ENCODE measurements at regions not wholly inside any gene's neighbourhood (a gene's known extent, or its start where the extent isn't known, plus 50 kb on each side); places are given as distances from the start of the nearest gene placed in this dataset.

DNA sequence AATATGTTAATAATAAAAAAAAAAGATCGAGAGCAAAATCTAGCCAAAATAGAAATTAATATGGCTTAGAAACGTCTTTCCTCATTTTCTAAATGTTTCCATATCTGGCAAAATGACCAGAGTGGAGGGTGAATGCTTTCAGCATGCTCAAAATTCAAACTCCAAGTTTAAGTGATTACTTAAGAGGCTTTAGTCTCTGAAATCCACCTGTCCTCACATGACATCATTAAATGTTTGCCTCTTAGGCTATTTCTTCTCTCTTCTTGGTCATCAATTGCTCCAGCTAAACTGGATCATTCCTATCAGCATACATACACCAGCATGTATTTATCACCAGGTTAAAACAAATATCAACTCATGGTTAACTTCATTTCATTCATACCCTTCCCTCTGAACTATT, 54.5 kb upstream of the ATXN3L start:
- H3K9me3 ChIP-seq (ENCODE audit: control insufficient read depth in 1 of 2, low read length in 2 of 2): no peaks in the 10 kb centered on the region
- H3K4me3 ChIP-seq (ENCODE audit: low read depth in 1 of 2, low read length in 2 of 2): no peak overlapping the region
- no peaks in the 10 kb centered on the region for H3K4me1 ChIP-seq (ENCODE audit: control insufficient read depth in 1 of 2, insufficient read depth in 2 of 2, low read length in 2 of 2)
- H3K27ac ChIP-seq (ENCODE audit: low read depth, low read length): no peak overlapping the region
- H3K36me3 ChIP-seq (ENCODE audit: control insufficient read depth in 1 of 2, insufficient read depth in 2 of 2, low read length in 2 of 2): no peaks in the 10 kb centered on the region
- H3K27me3 ChIP-seq (ENCODE audit: control insufficient read depth in 1 of 2, insufficient read depth in 2 of 2, low read length in 2 of 2): no peaks in the 10 kb centered on the region
- no peak overlapping the region for H3K9ac ChIP-seq (ENCODE audit: low read depth in 1 of 2, low read length in 2 of 2)

DNA sequence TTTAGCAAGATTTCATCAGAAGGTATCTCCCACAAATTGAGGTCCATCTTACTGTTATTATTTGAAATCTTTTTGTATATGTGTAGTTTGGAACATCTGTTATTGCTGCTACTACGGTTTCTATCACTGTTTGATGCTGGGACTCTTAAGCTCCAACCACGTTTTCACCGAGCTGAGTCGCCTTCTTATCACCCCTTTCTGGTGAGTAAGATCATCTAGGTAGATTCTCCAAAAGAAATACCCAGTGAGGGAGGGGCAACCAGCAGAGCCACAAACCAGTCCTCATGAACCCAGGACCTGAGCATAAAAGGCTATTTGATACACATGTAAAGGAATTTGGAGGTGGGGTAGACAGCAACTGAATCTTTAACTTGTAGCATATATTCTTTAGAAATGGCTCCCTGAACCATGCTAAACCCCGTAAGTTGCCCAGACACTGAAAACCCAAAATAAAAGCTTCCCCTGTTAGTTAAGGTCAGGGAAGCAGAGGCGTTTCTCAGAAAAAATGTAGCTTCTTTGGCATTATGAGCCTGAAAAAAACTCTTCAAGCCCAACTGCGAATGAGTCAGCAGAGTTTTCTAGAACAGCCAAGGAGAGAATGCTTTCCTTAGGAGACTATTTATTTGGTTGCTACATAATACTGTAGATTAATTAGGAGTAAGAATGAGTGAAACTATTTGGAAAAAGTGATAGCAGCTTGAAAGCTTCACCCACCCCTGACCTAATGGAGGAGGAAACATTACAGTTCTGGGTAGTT, 53.8 kb upstream of the ATXN3L start:
- no peaks in the 10 kb centered on the region for H3K9me3 ChIP-seq (ENCODE audit: control insufficient read depth in 1 of 2, low read length in 2 of 2)
- H3K4me3 ChIP-seq (ENCODE audit: low read depth in 1 of 2, low read length in 2 of 2): no peak overlapping the region
- no peaks in the 10 kb centered on the region for H3K4me1 ChIP-seq (ENCODE audit: control insufficient read depth in 1 of 2, insufficient read depth in 2 of 2, low read length in 2 of 2)
- H3K27ac ChIP-seq (ENCODE audit: low read depth, low read length): no peak overlapping the region
- no peaks in the 10 kb centered on the region for H3K36me3 ChIP-seq (ENCODE audit: control insufficient read depth in 1 of 2, insufficient read depth in 2 of 2, low read length in 2 of 2)
- no peak overlapping the region for H3K9ac ChIP-seq (ENCODE audit: low read depth in 1 of 2, low read length in 2 of 2)
- no peaks in the 10 kb centered on the region for H3K27me3 ChIP-seq (ENCODE audit: control insufficient read depth in 1 of 2, insufficient read depth in 2 of 2, low read length in 2 of 2)

DNA sequence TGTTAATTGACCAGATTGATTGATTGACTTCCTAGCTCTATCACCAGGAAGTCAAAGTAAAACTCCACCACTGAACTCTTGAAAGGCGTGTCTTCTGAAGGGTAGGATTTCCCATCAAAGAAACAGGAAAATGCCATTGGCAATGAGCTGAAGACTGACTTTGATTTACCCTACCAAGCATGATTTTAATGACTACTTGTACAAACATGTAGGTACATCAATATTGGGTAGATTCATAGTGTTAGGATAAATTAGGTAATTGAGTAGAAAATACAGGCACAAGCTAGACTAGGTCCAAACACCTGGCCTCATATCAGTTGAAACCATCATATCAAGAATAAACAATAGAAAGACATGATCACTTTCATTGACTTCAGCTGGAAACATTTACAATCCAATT, 53.2 kb upstream of the ATXN3L start:
- Histone ChIP-seq H3K4me1 (ENCODE audit: control insufficient read depth in 1 of 2, insufficient read depth in 2 of 2, low read length in 2 of 2) (no peaks in the 10 kb centered on the region), H3K27ac (ENCODE audit: low read depth, low read length) (no peak overlapping the region)

DNA sequence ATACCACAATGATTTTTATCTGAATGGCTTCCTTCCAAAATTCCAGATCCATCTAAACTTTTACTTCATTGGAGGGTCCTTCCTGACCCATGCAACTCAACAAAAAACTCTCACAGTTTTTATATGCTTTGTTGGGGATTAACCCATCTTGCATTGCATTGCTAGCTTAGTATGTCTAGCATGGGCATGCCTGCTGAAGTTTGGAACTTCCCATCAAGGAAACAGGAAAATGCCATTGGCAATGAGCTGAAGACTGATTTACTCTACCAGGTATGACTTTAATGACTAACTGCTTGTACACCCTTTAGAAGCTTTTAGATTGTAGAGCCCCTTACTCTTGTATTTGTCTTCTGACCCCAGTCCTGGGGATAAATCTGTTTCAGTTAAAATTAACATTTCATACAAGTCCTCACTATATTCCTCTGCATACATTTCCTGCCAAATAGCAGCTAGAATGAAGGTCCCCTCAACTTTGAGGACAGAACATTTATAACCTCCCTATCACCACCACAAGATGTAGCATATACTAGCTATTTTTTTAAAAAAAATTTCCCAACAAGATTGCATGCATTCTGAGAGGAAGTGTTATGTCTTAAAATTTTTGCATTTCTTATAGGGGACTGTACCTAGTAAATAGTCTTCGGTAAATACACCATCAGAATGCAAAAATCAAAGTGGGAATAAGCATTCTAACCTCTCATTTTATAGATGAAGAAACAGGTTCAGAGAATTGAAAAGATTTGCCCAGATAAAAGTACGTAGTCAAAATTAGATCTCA, 52.5 kb upstream of the ATXN3L start:
- H3K4me3 ChIP-seq (ENCODE audit: low read depth in 1 of 2, low read length in 2 of 2): no peak overlapping the region
- no peaks in the 10 kb centered on the region for H3K36me3 ChIP-seq (ENCODE audit: control insufficient read depth in 1 of 2, insufficient read depth in 2 of 2, low read length in 2 of 2)
- no peaks in the 10 kb centered on the region for H3K9me3 ChIP-seq (ENCODE audit: control insufficient read depth in 1 of 2, low read length in 2 of 2)
- no peaks in the 10 kb centered on the region for H3K4me1 ChIP-seq (ENCODE audit: control insufficient read depth in 1 of 2, insufficient read depth in 2 of 2, low read length in 2 of 2)
- H3K27ac ChIP-seq (ENCODE audit: low read depth, low read length): no peak overlapping the region
- no peak overlapping the region for H3K9ac ChIP-seq (ENCODE audit: low read depth in 1 of 2, low read length in 2 of 2)
- H3K27me3 ChIP-seq (ENCODE audit: control insufficient read depth in 1 of 2, insufficient read depth in 2 of 2, low read length in 2 of 2): no peaks in the 10 kb centered on the region

More for the DNA sequence above, 53.2 kb upstream of the ATXN3L start:
- Histone ChIP-seq H3K27me3 (ENCODE audit: control insufficient read depth in 1 of 2, insufficient read depth in 2 of 2, low read length in 2 of 2) (no peaks in the 10 kb centered on the region), H3K4me3 (ENCODE audit: low read depth in 1 of 2, low read length in 2 of 2) (no peak overlapping the region), H3K36me3 (ENCODE audit: control insufficient read depth in 1 of 2, insufficient read depth in 2 of 2, low read length in 2 of 2) (no peaks in the 10 kb centered on the region), H3K9me3 (ENCODE audit: control insufficient read depth in 1 of 2, low read length in 2 of 2) (no peaks in the 10 kb centered on the region), H3K9ac (ENCODE audit: low read depth in 1 of 2, low read length in 2 of 2) (no peak overlapping the region)

DNA sequence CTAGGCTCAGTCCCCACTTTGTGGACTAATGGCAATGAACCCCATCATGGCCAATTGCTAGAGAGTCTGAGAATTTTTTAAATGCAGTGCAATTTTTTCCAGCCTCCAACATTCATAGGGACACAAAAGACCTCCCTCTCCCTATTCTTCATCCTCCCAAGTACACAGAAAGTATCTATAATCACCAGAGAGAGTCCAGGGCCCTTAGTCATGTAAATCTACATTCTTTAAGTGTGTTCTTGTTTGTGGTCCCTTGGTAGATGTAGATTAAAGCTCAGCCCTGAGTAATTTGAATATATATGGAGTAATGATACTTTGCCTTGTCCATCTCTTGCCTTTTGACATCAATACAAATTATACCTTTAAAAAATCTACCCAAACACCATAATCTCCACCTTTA, 51.3 kb upstream of the ATXN3L start:
- H3K27ac ChIP-seq (ENCODE audit: low read depth, low read length): no peak overlapping the region

DNA sequence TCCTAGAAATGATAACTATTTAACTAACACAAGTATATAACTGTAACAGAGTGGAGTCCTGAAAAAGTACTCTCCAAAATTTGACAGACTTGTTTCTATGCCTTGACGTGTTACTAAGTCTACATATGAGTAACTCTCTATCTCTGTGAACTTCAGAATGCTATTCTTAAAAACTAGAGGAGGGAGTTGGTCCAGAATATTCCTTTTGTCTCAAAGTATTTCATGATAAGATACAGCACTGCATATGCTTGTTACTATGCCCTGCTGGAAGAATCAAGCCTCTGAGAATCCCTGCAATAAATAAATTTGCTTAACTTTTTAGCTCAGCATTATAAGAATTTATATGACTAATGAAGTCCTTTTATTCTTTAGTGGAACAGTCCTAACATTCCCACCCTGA, 50.9 kb upstream of the ATXN3L start:
- Histone ChIP-seq H3K4me3 (ENCODE audit: low read depth in 1 of 2, low read length in 2 of 2) (no peak overlapping the region), H3K36me3 (ENCODE audit: control insufficient read depth in 1 of 2, insufficient read depth in 2 of 2, low read length in 2 of 2) (no peaks in the 10 kb centered on the region), H3K9me3 (ENCODE audit: control insufficient read depth in 1 of 2, low read length in 2 of 2) (no peaks in the 10 kb centered on the region), H3K9ac (ENCODE audit: low read depth in 1 of 2, low read length in 2 of 2) (no peak overlapping the region), H3K27me3 (ENCODE audit: control insufficient read depth in 1 of 2, insufficient read depth in 2 of 2, low read length in 2 of 2) (no peaks in the 10 kb centered on the region), H3K27ac (ENCODE audit: low read depth, low read length) (no peak overlapping the region), H3K4me1 (ENCODE audit: control insufficient read depth in 1 of 2, insufficient read depth in 2 of 2, low read length in 2 of 2) (no peaks in the 10 kb centered on the region)

More for the DNA sequence above, 51.3 kb upstream of the ATXN3L start:
- H3K9me3 ChIP-seq (ENCODE audit: control insufficient read depth in 1 of 2, low read length in 2 of 2): no peaks in the 10 kb centered on the region
- H3K9ac ChIP-seq (ENCODE audit: low read depth in 1 of 2, low read length in 2 of 2): no peak overlapping the region
- no peaks in the 10 kb centered on the region for H3K36me3 ChIP-seq (ENCODE audit: control insufficient read depth in 1 of 2, insufficient read depth in 2 of 2, low read length in 2 of 2)
- H3K4me3 ChIP-seq (ENCODE audit: low read depth in 1 of 2, low read length in 2 of 2): no peak overlapping the region
- no peaks in the 10 kb centered on the region for H3K27me3 ChIP-seq (ENCODE audit: control insufficient read depth in 1 of 2, insufficient read depth in 2 of 2, low read length in 2 of 2)
- H3K4me1 ChIP-seq (ENCODE audit: control insufficient read depth in 1 of 2, insufficient read depth in 2 of 2, low read length in 2 of 2): no peaks in the 10 kb centered on the region

Measured in duodenal mucosa (tissue), 2 donors.